Liver (tissue), 8 donors: ENCODE measurements at regions not wholly inside any gene's neighbourhood (a gene's known extent, or its start where the extent isn't known, plus 50 kb on each side); places are given as distances from the start of the nearest gene placed in this dataset.

Source experiments
- DNase-seq: peaks from one replicate; pipeline ENCODE4 v3.0.0-alpha.2; 2017; ENCODE audit warnings: low spot score
- H3K27ac ChIP-seq, 2 donors: one replicate each; pipeline ENCODE4 v1.7.0; 2013; ENCODE audit warnings: inconsistent platforms in 2 of 2, low read length in 2 of 2, control low read depth in 1 of 2, low read depth in 1 of 2, mild to moderate bottlenecking in 1 of 2
- H3K27me3 ChIP-seq, 4 donors: one replicate each; pipeline versions ENCODE4 v1.6.1 to v1.7.0; 2013; ENCODE audit warnings: low read length in 3 of 4, inconsistent platforms in 1 of 4, mild to moderate bottlenecking in 1 of 4, moderate library complexity in 1 of 4; ENCODE audit not compliant: control insufficient read depth in 4 of 4, insufficient read depth in 4 of 4
- H3K36me3 ChIP-seq, 4 donors: one replicate each; pipeline versions ENCODE4 v1.6.1 to v1.7.0; 2013; ENCODE audit warnings: low read length in 3 of 4, mild to moderate bottlenecking in 3 of 4, low read depth in 1 of 4, moderate library complexity in 1 of 4; ENCODE audit not compliant: control insufficient read depth in 4 of 4, insufficient read depth in 3 of 4
- H3K4me1 ChIP-seq, 4 donors: one replicate each; pipeline versions ENCODE4 v1.6.1 to v1.7.0; 2013; ENCODE audit warnings: low read length in 3 of 4, mild to moderate bottlenecking in 3 of 4, moderate library complexity in 1 of 4; ENCODE audit not compliant: control insufficient read depth in 4 of 4, insufficient read depth in 4 of 4
- H3K4me3 ChIP-seq, 3 donors: one replicate each; pipeline versions ENCODE4 v1.6.1 to v1.7.0; 2013; ENCODE audit warnings: low read length in 3 of 3, control low read depth in 1 of 3, low read depth in 1 of 3, mild to moderate bottlenecking in 1 of 3
- H3K9ac ChIP-seq, 2 donors: one replicate each; pipeline ENCODE4 v1.7.0; 2013; ENCODE audit warnings: low read length in 2 of 2, mild to moderate bottlenecking in 2 of 2, moderate library complexity in 2 of 2, control low read depth in 1 of 2, low read depth in 1 of 2
- H3K9me3 ChIP-seq, 4 donors: one replicate each; pipeline versions ENCODE4 v1.6.1 to v1.7.0; 2013; ENCODE audit warnings: low read length in 3 of 4; ENCODE audit not compliant: control insufficient read depth in 4 of 4
- EGR1 ChIP-seq, 2 donors: IDR thresholded peaks; 2 replicates each; pipeline ENCODE4 v1.6.1; 2016 to 2018; ENCODE audit warnings: antibody characterized with exemption in 2 of 2, low read depth in 2 of 2
- FOXA1 ChIP-seq: IDR thresholded peaks from 2 replicates; pipeline ENCODE4 v1.6.1; 2016; ENCODE audit warnings: antibody characterized with exemption
- FOXA2 ChIP-seq: IDR thresholded peaks from 2 replicates; pipeline ENCODE4 v1.6.1; 2016; ENCODE audit warnings: antibody characterized with exemption
- GABPA ChIP-seq, 2 donors: IDR thresholded peaks in 1 of 2; conservative IDR thresholded peaks in 1 of 2; 2 replicates each; pipeline ENCODE4 v1.6.1; 2016; ENCODE audit warnings: antibody characterized with exemption in 2 of 2, mild to moderate bottlenecking in 1 of 2, moderate library complexity in 1 of 2
- HNF4A ChIP-seq, 2 donors: conservative IDR thresholded peaks; 2 replicates each; pipeline ENCODE4 v1.6.1; 2016; ENCODE audit warnings: antibody characterized with exemption in 2 of 2, mild to moderate bottlenecking in 2 of 2
- HNF4G ChIP-seq: IDR thresholded peaks from 2 replicates; pipeline ENCODE4 v1.6.1; 2016; ENCODE audit warnings: antibody characterized with exemption
- JUND ChIP-seq, 2 donors: IDR thresholded peaks; 2 replicates each; pipeline ENCODE4 v1.6.1; 2016; ENCODE audit warnings: antibody characterized with exemption in 2 of 2
- NR2F2 ChIP-seq: IDR thresholded peaks from 2 replicates; pipeline ENCODE4 v1.6.1; 2016; ENCODE audit warnings: antibody characterized with exemption
- RAD21 ChIP-seq, 2 donors: IDR thresholded peaks; 2 replicates each; pipeline ENCODE4 v1.6.1; 2016; ENCODE audit warnings: antibody characterized with exemption in 2 of 2, mild to moderate bottlenecking in 2 of 2
- RXRA ChIP-seq, 2 donors: IDR thresholded peaks; 2 replicates each; pipeline ENCODE4 v1.6.1; 2017 to 2018; ENCODE audit warnings: antibody characterized with exemption in 2 of 2, mild to moderate bottlenecking in 1 of 2
- SP1 ChIP-seq: IDR thresholded peaks from 2 replicates; pipeline ENCODE4 v1.6.1; 2018; ENCODE audit warnings: antibody characterized with exemption, mild to moderate bottlenecking
- TAF1 ChIP-seq: conservative IDR thresholded peaks from 2 replicates; pipeline ENCODE4 v1.6.1; 2016; ENCODE audit warnings: antibody characterized with exemption, mild to moderate bottlenecking
- YY1 ChIP-seq: IDR thresholded peaks from 2 replicates; pipeline ENCODE4 v1.6.1; 2016; ENCODE audit warnings: antibody characterized with exemption, mild to moderate bottlenecking
- WGBS: extraction: QIAGEN DNeasy Blood & Tissue Kit; methylation state at CpG from one replicate; pipeline ENCODE4 v1.1.7; 2013; 5-methylcytosine and 5-hydroxymethylcytosine counted together
- TF ChIP-seq, protein P1 (sequence below): IDR thresholded peaks from 2 replicates; pipeline ENCODE4 v1.6.1; 2016; ENCODE audit warnings: antibody characterized with exemption
- TF ChIP-seq, protein P2 (sequence below): IDR thresholded peaks from 2 replicates; pipeline ENCODE4 v1.6.1; 2016; ENCODE audit warnings: antibody characterized with exemption
- TF ChIP-seq, protein P3 (sequence below): IDR thresholded peaks from 2 replicates; pipeline ENCODE4 v1.6.1; 2016; ENCODE audit warnings: antibody characterized with exemption
- TF ChIP-seq, protein P4 (sequence below): fragments of 150-350 bp; IDR thresholded peaks from 2 replicates; pipeline ENCODE4 v1.5.1; 2017; ENCODE audit warnings: improper control_type of control experiment, low read depth, low read length; ENCODE audit not compliant: missing input control
- TF ChIP-seq, protein P5 (sequence below): IDR thresholded peaks from 2 replicates; pipeline ENCODE4 v1.6.1; 2016; ENCODE audit warnings: antibody characterized with exemption, mild to moderate bottlenecking
- donor health status: healthy.
- donor health status: healthy.
- donor health status: healthy.
- donor health status: healthy.
- donor health status: healthy.

DNA sequence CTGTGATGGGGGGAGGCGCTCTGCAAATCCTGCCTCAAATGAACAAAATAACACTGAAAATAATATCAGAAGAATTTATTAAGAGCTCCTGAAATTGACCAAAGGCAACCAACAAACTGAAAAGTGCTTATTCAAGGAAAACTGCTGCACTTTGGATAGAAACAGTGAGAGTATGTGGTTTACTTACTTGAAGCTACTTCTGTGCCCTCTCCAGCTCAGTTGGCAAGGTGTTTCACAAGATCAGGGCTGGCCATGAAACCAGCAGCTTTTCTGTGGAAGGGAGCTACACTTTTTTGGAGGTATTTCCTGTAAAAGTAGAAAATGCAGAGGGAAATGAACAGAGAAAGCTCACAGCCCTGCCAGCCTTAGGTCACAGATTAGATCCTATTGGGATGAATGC is 310.0 kb upstream of the SPAG17 start:
- H3K4me1 ChIP-seq = no peaks in the 10 kb centered on the region
- no peaks in the 10 kb centered on the region for H3K27me3 ChIP-seq
- TF ChIP-seq, protein P1, sequence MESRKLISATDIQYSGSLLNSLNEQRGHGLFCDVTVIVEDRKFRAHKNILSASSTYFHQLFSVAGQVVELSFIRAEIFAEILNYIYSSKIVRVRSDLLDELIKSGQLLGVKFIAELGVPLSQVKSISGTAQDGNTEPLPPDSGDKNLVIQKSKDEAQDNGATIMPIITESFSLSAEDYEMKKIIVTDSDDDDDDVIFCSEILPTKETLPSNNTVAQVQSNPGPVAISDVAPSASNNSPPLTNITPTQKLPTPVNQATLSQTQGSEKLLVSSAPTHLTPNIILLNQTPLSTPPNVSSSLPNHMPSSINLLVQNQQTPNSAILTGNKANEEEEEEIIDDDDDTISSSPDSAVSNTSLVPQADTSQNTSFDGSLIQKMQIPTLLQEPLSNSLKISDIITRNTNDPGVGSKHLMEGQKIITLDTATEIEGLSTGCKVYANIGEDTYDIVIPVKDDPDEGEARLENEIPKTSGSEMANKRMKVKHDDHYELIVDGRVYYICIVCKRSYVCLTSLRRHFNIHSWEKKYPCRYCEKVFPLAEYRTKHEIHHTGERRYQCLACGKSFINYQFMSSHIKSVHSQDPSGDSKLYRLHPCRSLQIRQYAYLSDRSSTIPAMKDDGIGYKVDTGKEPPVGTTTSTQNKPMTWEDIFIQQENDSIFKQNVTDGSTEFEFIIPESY = no peak
- TF ChIP-seq SP1 = no peak
- TF ChIP-seq FOXA1 = no peak
- no peak for TF ChIP-seq JUND (IDR thresholded peaks at IDR 0.05)
- TF ChIP-seq, protein P2, sequence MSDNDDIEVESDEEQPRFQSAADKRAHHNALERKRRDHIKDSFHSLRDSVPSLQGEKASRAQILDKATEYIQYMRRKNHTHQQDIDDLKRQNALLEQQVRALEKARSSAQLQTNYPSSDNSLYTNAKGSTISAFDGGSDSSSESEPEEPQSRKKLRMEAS = no peak
- no peak for TF ChIP-seq HNF4G
- no peak for TF ChIP-seq FOXA2
- TF ChIP-seq YY1 = no peak
- TF ChIP-seq, protein P3, sequence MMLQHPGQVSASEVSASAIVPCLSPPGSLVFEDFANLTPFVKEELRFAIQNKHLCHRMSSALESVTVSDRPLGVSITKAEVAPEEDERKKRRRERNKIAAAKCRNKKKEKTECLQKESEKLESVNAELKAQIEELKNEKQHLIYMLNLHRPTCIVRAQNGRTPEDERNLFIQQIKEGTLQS = no peak
- no peak for TF ChIP-seq TAF1
- TF ChIP-seq RXRA (IDR thresholded peaks at IDR 0.05) = no peak
- no peak for TF ChIP-seq RAD21 (IDR thresholded peaks at IDR 0.05)
- TF ChIP-seq NR2F2 = no peak
- no peak for TF ChIP-seq EGR1 (IDR thresholded peaks at IDR 0.05; ENCODE audit: low read depth in 2 of 2)
- TF ChIP-seq, protein P4, sequence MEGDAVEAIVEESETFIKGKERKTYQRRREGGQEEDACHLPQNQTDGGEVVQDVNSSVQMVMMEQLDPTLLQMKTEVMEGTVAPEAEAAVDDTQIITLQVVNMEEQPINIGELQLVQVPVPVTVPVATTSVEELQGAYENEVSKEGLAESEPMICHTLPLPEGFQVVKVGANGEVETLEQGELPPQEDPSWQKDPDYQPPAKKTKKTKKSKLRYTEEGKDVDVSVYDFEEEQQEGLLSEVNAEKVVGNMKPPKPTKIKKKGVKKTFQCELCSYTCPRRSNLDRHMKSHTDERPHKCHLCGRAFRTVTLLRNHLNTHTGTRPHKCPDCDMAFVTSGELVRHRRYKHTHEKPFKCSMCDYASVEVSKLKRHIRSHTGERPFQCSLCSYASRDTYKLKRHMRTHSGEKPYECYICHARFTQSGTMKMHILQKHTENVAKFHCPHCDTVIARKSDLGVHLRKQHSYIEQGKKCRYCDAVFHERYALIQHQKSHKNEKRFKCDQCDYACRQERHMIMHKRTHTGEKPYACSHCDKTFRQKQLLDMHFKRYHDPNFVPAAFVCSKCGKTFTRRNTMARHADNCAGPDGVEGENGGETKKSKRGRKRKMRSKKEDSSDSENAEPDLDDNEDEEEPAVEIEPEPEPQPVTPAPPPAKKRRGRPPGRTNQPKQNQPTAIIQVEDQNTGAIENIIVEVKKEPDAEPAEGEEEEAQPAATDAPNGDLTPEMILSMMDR = no peak
- TF ChIP-seq HNF4A (conservative IDR thresholded peaks at IDR 0.05) = no peak
- TF ChIP-seq, protein P5, sequence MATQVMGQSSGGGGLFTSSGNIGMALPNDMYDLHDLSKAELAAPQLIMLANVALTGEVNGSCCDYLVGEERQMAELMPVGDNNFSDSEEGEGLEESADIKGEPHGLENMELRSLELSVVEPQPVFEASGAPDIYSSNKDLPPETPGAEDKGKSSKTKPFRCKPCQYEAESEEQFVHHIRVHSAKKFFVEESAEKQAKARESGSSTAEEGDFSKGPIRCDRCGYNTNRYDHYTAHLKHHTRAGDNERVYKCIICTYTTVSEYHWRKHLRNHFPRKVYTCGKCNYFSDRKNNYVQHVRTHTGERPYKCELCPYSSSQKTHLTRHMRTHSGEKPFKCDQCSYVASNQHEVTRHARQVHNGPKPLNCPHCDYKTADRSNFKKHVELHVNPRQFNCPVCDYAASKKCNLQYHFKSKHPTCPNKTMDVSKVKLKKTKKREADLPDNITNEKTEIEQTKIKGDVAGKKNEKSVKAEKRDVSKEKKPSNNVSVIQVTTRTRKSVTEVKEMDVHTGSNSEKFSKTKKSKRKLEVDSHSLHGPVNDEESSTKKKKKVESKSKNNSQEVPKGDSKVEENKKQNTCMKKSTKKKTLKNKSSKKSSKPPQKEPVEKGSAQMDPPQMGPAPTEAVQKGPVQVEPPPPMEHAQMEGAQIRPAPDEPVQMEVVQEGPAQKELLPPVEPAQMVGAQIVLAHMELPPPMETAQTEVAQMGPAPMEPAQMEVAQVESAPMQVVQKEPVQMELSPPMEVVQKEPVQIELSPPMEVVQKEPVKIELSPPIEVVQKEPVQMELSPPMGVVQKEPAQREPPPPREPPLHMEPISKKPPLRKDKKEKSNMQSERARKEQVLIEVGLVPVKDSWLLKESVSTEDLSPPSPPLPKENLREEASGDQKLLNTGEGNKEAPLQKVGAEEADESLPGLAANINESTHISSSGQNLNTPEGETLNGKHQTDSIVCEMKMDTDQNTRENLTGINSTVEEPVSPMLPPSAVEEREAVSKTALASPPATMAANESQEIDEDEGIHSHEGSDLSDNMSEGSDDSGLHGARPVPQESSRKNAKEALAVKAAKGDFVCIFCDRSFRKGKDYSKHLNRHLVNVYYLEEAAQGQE = no peak
- H3K36me3 ChIP-seq = no peaks in the 10 kb centered on the region
- no peak overlapping the region for H3K4me3 ChIP-seq
- H3K9ac ChIP-seq = no peak overlapping the region
- H3K9me3 ChIP-seq = no peaks in the 10 kb centered on the region
- no peak overlapping the region for H3K27ac ChIP-seq
- no peak for DNase-seq
- 83% methylated on average over 1 of the region's 1 CpG for WGBS

DNA sequence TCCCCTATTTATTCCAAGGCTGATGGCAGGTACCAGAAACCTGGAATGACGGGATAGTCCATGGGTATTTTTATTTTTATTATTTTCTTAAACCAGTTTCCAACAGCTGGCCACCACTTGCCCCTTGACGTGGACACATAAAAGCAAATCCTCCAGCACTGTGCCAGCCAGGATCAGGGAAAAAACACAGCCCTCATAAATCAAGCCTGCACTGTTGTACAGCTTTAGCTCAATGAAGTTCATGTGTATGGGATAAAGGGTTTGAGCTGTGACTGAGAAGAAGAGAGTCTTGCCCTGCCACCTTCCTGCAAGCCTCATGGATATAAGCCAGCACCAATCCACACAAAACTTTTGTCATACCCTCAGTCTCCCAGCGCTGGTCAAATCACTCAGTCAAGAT is 303.8 kb upstream of the SPAG17 start:
- 70% methylated on average over 3 of the region's 3 CpGs for WGBS
- DNase-seq = no peak
- TF ChIP-seq FOXA2 (no peak), NR2F2 (no peak), RAD21 (IDR thresholded peaks at IDR 0.05) (no peak), JUND (IDR thresholded peaks at IDR 0.05) (no peak), SP1 (no peak), EGR1 (IDR thresholded peaks at IDR 0.05; ENCODE audit: low read depth in 2 of 2) (no peak), RXRA (IDR thresholded peaks at IDR 0.05) (no peak), HNF4A (conservative IDR thresholded peaks at IDR 0.05) (no peak), GABPA (IDR thresholded peaks at IDR 0.05 in 1 of 2, conservative IDR thresholded peaks at IDR 0.05 in 1 of 2) (no peak)
- TF ChIP-seq, protein P5 = no peak
- TF ChIP-seq, protein P2 = no peak
- TF ChIP-seq, protein P1 = no peak

More for the DNA sequence above, 303.8 kb upstream of the SPAG17 start:
- Histone ChIP-seq H3K4me3 (no peak overlapping the region), H3K36me3 (no peaks in the 10 kb centered on the region), H3K27me3 (peaks cover 0 to 3% (median 0%) of the 10 kb centered on the region in 4 donors), H3K9ac (no peak overlapping the region), H3K27ac (no peak overlapping the region), H3K9me3 (no peaks in the 10 kb centered on the region), H3K4me1 (no peaks in the 10 kb centered on the region)
